ENCODE measurements at regions not wholly inside any gene's neighbourhood (a gene's known extent, or its start where the extent isn't known, plus 50 kb on each side); places are given as distances from the start of the nearest gene placed in this dataset.

GRCh38 chr16:76882105-76882504, 308.9 kb upstream of the MON1B start:
- TF ChIP-seq CTCF (IDR thresholded peaks at IDR 0.05; ENCODE audit: low read depth, low read length) (no peak), POLR2A (IDR thresholded peaks at IDR 0.05; ENCODE audit: extremely low read depth, insufficient read length) (no peak)
